SH-SY5Y (cell line): ENCODE measurements at regions not wholly inside any gene's neighbourhood (a gene's known extent, or its start where the extent isn't known, plus 50 kb on each side); places are given as distances from the start of the nearest gene placed in this dataset.

Experiments
- GATA2 ChIP-seq: IDR thresholded peaks from 2 replicates; pipeline ENCODE4 v1.6.1; 2011; ENCODE audit warnings: mild to moderate bottlenecking, low read depth, low read length
- GATA3 ChIP-seq: IDR thresholded peaks from 2 replicates; pipeline ENCODE4 v1.6.1; 2011; ENCODE audit warnings: low read depth, mild to moderate bottlenecking, low read length, moderate library complexity

GRCh38 chr1:60880202-60880601, 202.2 kb upstream of the NFIA start:
- no peak for TF ChIP-seq GATA2
- TF ChIP-seq GATA3, result no peak
